ENCODE measurements at regions not wholly inside any gene's neighbourhood (a gene's known extent, or its start where the extent isn't known, plus 50 kb on each side); places are given as distances from the start of the nearest gene placed in this dataset.
"Not testable (repeated sequence)": the region's sequence is repeated elsewhere in the genome, so short reads cannot be mapped to it uniquely, and the experiment has no call there.

GRCh38 chr6:112939563-112939962 is 592.4 kb downstream of the RFPL4B start:
- no peak overlapping the region for H3K4me3 ChIP-seq (ENCODE audit: low read depth, low read length)
- TF ChIP-seq POLR2A (IDR thresholded peaks at IDR 0.05; ENCODE audit: extremely low read depth, insufficient read length), result no peak
- no peak for TF ChIP-seq MYC (IDR thresholded peaks at IDR 0.05; ENCODE audit: low read depth, low read length)
- TF ChIP-seq CTCF (IDR thresholded peaks at IDR 0.05; ENCODE audit: low read depth, low read length), result no peak
- TF ChIP-seq MAX (IDR thresholded peaks at IDR 0.05; ENCODE audit: low read depth, low read length), result no peak
- DNase-seq (ENCODE audit: low read depth), result no peak

GRCh38 chr6:112941613-112942012 is 594.5 kb downstream of the RFPL4B start:
- no peak for DNase-seq (ENCODE audit: low read depth)
- TF ChIP-seq MAX (IDR thresholded peaks at IDR 0.05; ENCODE audit: low read depth, low read length) (no peak), MYC (IDR thresholded peaks at IDR 0.05; ENCODE audit: low read depth, low read length) (no peak), CTCF (IDR thresholded peaks at IDR 0.05; ENCODE audit: low read depth, low read length) (no peak), POLR2A (IDR thresholded peaks at IDR 0.05; ENCODE audit: extremely low read depth, insufficient read length) (no peak)
- no peak overlapping the region for H3K4me3 ChIP-seq (ENCODE audit: low read depth, low read length)

- no peak for DNase-seq (ENCODE audit: low read depth)
- TF ChIP-seq CTCF (IDR thresholded peaks at IDR 0.05; ENCODE audit: low read depth, low read length) (no peak), POLR2A (IDR thresholded peaks at IDR 0.05; ENCODE audit: extremely low read depth, insufficient read length) (no peak)
- H3K4me3 ChIP-seq (ENCODE audit: low read depth, low read length), result no peak overlapping the region
Observed at GRCh38 chr6:112946051-112946450, 598.9 kb downstream of the RFPL4B start.

GRCh38 chr6:112947507-112947906 is 600.4 kb downstream of the RFPL4B start:
- no peak for TF ChIP-seq MAX (IDR thresholded peaks at IDR 0.05; ENCODE audit: low read depth, low read length)
- no peak for TF ChIP-seq POLR2A (IDR thresholded peaks at IDR 0.05; ENCODE audit: extremely low read depth, insufficient read length)
- TF ChIP-seq CTCF (IDR thresholded peaks at IDR 0.05; ENCODE audit: low read depth, low read length), result no peak
- TF ChIP-seq MYC (IDR thresholded peaks at IDR 0.05; ENCODE audit: low read depth, low read length), result no peak
- no peak for DNase-seq (ENCODE audit: low read depth)
- no peak overlapping the region for H3K4me3 ChIP-seq (ENCODE audit: low read depth, low read length)

- H3K4me3 ChIP-seq (ENCODE audit: low read depth, low read length), result no peak overlapping the region
- TF ChIP-seq CTCF (IDR thresholded peaks at IDR 0.05; ENCODE audit: low read depth, low read length), result no peak
- no peak for TF ChIP-seq MAX (IDR thresholded peaks at IDR 0.05; ENCODE audit: low read depth, low read length)
- no peak for TF ChIP-seq MYC (IDR thresholded peaks at IDR 0.05; ENCODE audit: low read depth, low read length)
- TF ChIP-seq POLR2A (IDR thresholded peaks at IDR 0.05; ENCODE audit: extremely low read depth, insufficient read length), result no peak
- DNase-seq (ENCODE audit: low read depth), result no peak
Observed at GRCh38 chr6:112951829-112952228, 604.7 kb downstream of the RFPL4B start.

- H3K4me3 ChIP-seq (ENCODE audit: low read depth, low read length); DNase-seq (ENCODE audit: low read depth): not testable (repeated sequence)
Observed at GRCh38 chr6:112955743-112956142, 608.6 kb downstream of the RFPL4B start.

Data from NB4 (cell line).